GM21528 (cell line): ENCODE measurements at regions not wholly inside any gene's neighbourhood (a gene's known extent, or its start where the extent isn't known, plus 50 kb on each side); places are given as distances from the start of the nearest gene placed in this dataset.
"Not testable (repeated sequence)": the region's sequence is repeated elsewhere in the genome, so short reads cannot be mapped to it uniquely, and the experiment has no call there.

Experiments used
- ATAC-seq: cut with Tn5 transposase; IDR thresholded peaks from one replicate; pipeline ENCODE4 v1.9.1; 2021; ENCODE audit warnings: mild to moderate bottlenecking, moderate library complexity; ENCODE audit not compliant: unreplicated experiment, low FRiP score

- no peak for ATAC-seq
Observed at GRCh38 chr15:60251300-60252070, 146.3 kb downstream of the ANXA2 start.

DNA sequence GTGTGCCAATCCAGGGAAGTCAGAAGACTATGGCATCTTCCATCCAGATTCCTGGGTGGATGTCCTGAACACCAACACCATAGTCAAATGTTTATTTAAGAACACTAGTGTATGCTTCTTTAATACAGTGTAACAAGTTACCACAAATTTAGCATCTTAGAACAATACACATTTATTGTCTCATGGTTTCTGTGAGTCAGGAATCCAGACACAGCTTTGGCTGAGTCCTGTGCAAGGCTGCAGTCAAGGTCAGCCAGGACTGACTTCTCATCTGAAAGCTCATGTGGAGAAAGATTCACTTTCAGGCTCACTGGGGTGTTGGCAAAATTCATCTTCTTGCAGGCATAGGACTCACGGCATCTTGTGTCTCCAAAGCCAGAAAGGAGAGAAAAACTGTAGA, 143.4 kb downstream of the ANXA2 start:
- ATAC-seq: no peak

- no peak for ATAC-seq
Observed at GRCh38 chr15:60255390-60255789, 142.4 kb downstream of the ANXA2 start.

GRCh38 chr15:60257591-60258159, 140.1 kb downstream of the ANXA2 start:
- no peak for ATAC-seq

DNA sequence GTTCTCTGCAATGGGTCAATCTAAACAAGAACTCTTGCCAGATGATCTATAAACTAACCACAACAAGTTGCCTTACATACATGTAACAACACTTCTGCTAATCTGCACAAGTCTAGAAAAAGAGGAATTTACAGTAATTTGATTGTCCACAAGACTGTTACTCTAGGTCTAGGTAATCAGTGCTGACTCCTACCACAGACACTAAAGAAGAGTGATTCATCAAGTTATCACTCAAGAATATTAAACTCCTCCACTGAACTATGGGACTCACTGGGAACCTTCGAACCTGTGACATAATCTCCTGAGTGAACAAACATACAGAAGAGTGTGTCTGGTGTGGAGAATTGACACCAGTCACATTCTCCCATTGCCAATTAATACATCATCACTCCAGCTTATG, 138.3 kb downstream of the ANXA2 start:
- ATAC-seq: no peak

DNA sequence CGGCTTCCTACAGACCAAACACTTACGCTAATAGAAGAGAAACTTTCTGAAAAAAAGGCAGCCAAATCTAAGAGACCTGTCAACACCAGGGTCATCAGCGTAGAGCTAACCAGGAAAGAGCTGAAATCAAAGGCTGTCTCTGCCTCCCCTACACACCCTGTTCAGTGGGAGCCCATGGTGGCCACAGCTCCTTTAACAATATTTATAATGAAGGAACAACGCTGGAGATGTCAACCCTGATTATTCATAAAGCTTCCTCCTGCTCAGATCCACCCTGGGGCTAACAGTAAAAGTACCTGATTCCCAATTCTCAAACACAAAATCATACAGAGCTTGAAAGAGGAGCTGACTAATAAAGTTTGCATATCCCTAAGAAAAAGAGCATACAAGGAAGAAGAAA, 133.7 kb downstream of the ANXA2 start:
- no peak for ATAC-seq

DNA sequence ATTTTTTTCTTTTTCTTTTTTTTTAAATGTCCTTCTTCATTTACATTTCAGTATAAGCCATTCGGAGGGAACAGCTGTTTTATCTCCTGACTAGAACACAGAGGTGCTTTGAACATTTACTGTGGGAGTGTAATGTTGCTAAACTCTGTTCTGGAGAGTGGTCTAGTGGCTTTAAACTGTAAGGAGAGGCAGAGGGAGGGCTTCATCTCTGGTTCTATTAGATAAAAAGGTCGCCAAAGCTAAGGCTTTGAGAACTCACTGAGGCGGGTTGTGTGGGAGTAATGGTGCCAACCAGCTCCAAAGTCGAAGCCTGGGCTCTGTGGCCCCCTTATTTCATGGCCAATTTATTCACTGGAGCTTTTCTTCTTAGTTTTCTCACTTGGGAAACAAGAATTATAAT, 133.2 kb downstream of the ANXA2 start:
- ATAC-seq: no peak

- ATAC-seq: no peak
Observed at GRCh38 chr15:60265057-60265456, 132.7 kb downstream of the ANXA2 start.

DNA sequence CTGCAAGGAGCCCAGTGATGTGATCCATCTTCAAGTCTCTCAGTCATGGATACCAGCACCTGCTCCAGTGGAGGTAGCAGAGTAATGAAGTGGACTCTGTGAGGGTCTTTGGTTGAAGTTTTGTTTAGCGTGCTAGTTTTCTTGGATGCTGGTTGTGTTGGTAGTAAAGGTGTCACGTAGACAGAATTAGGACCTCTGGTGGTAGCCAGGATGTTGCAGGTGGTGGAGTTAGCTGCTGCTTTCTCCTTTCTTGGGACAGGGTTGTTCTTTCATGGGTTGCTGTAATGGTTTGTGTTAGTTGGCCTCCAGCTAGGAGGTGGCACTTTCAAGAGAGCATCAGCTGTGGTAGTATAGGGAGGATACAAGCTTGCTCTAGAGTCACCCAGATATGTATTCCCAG, 125.2 kb downstream of the ANXA2 start:
- no peak for ATAC-seq

DNA sequence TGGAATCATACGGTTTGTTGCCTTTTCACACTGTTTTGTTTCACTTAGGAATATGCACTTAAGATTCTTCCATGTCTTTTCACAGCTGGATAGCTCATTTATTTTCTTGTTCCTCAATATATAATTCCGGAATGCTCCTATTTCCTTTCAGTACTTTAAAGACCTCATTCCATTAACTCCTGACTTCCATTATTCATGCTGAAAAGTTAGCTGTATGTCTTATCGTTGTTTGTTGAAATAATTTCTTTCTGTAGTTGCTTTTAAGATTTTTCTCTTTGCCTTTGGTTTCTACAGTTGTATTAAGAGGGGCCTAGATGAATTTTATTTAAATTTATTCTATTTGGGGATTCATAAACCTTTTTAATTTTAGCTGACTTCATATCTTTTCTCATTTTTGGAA, 122.2 kb downstream of the ANXA2 start:
- ATAC-seq: no peak

GRCh38 chr15:60278879-60279278, 118.9 kb downstream of the ANXA2 start:
- ATAC-seq: no peak

- ATAC-seq: no peak
Observed at GRCh38 chr15:60280259-60280658, 117.5 kb downstream of the ANXA2 start.

GRCh38 chr15:60283936-60284335, 113.8 kb downstream of the ANXA2 start:
- no peak for ATAC-seq

DNA sequence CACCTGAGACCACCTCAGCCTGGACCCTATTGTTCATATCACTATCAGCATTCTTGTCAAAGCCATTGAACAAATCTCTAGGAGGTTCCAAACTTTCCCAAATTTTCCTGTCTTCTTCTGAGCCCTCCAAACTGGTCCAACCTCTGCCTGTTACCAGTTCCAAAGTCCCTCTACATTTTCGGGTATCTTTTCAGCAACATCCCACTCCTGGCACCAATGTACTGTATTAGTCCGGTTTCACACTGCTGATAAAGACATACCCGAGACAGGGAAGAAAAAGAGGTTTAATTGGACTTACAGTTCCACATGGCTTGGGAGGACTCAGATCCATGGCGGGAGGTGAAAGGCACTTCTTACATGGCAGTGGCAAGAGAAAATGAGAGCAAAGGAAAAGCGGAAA, 101.9 kb downstream of the ANXA2 start:
- ATAC-seq: not testable (repeated sequence)

DNA sequence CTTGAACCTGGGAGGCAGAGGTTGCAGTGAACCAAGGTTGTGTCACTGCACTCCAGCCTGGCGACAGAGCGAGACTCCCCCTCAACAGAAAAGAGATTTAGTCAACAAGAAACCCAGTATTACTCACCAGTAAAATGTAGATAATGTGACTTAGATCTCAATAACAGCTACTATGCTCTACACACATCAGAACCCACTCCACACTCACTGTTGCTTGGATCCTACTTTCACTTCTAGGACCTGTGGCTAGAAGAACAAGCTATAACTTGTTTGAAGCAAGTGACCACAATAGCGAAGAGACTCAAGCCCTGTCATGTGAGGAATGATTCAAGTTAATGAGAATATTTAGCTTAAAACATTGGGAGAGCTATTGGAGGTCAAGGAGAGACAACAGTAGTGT, 100.7 kb downstream of the ANXA2 start:
- ATAC-seq: no peak
